HCT116 (cell line): ENCODE measurements at regions not wholly inside any gene's neighbourhood (a gene's known extent, or its start where the extent isn't known, plus 50 kb on each side); places are given as distances from the start of the nearest gene placed in this dataset.

Experiments used
- EZH2 ChIP-seq: fragments of 200-600 bp; sonication (generic); IDR thresholded peaks from 2 replicates; pipeline ENCODE4 v1.6.1; 2017; ENCODE audit warnings: antibody characterized with exemption, mixed run types
- POLR2A ChIP-seq: IDR thresholded peaks from 2 replicates; pipeline ENCODE4 v1.7.0; 2011; ENCODE audit warnings: borderline replicate concordance; ENCODE audit not compliant: insufficient read depth, insufficient read length; ENCODE audit errors: extremely low read depth
- POLR2AphosphoS5 ChIP-seq: IDR thresholded peaks from 2 replicates; pipeline ENCODE4 v1.6.1; 2011; ENCODE audit warnings: mild to moderate bottlenecking, low read depth, low read length, moderate library complexity
- RAD21 ChIP-seq: IDR thresholded peaks from 2 replicates; pipeline ENCODE4 v1.6.1; 2012; ENCODE audit warnings: low read depth, mild to moderate bottlenecking
- ZFX ChIP-seq: fragments of 450-650 bp; IDR thresholded peaks from 2 replicates; pipeline ENCODE4 v1.6.1; 2017
- ZNF274 ChIP-seq: fragments of 200-500 bp; sonication (Bioruptor generic); IDR thresholded peaks from 2 replicates; pipeline ENCODE4 v1.6.1; 2014; ENCODE audit warnings: mild to moderate bottlenecking, low read depth, low read length, inconsistent platforms
- TF ChIP-seq, protein P1 (sequence below), 3 experiments: fragments of 200-600 bp in 1 of 3; sonication (generic) in 1 of 3; IDR thresholded peaks in 2 of 3; conservative IDR thresholded peaks in 1 of 3; 2 replicates each; pipeline ENCODE4 v1.5.1; 2012 to 2017; ENCODE audit warnings: low read depth in 2 of 3, low read length in 2 of 3, antibody characterized with exemption in 1 of 3, borderline replicate concordance in 1 of 3, control low read depth in 1 of 3, mild to moderate bottlenecking in 1 of 3, mixed read lengths in 1 of 3, mixed run types in 1 of 3, moderate library complexity in 1 of 3; ENCODE audit not compliant: insufficient read depth in 1 of 3

DNA sequence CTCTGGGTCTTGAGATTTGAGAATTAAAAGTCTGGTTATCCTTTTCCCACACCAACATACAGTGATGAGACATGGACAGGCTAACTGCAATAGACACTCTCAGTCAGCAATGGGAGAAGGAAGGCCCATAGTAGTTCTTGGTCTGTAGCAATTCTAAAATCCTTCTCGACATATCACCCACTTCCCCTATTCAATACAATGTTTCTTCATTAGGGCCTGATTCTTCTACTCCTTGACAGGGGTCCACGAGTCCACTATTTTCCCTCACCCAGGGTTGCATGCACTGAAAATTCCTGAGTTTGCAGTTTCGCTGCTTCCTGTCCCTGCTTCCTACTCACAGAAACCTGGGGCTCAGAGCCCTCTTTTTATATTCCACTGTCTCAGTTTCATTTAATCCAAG lies 402.8 kb downstream of the MAT2B start:
- TF ChIP-seq RAD21 (no peak), ZFX (no peak), POLR2AphosphoS5 (no peak), EZH2 (no peak), POLR2A (no peak), ZNF274 (no peak)
- TF ChIP-seq, protein P1, sequence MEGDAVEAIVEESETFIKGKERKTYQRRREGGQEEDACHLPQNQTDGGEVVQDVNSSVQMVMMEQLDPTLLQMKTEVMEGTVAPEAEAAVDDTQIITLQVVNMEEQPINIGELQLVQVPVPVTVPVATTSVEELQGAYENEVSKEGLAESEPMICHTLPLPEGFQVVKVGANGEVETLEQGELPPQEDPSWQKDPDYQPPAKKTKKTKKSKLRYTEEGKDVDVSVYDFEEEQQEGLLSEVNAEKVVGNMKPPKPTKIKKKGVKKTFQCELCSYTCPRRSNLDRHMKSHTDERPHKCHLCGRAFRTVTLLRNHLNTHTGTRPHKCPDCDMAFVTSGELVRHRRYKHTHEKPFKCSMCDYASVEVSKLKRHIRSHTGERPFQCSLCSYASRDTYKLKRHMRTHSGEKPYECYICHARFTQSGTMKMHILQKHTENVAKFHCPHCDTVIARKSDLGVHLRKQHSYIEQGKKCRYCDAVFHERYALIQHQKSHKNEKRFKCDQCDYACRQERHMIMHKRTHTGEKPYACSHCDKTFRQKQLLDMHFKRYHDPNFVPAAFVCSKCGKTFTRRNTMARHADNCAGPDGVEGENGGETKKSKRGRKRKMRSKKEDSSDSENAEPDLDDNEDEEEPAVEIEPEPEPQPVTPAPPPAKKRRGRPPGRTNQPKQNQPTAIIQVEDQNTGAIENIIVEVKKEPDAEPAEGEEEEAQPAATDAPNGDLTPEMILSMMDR (IDR thresholded peaks at IDR 0.05 in 2 of 3, conservative IDR thresholded peaks at IDR 0.05 in 1 of 3; ENCODE audit: borderline replicate concordance in 1 of 3, insufficient read depth in 1 of 3, low read depth in 2 of 3, low read length in 2 of 3), result no peak
